HS-27A (cell line): ENCODE measurements at regions not wholly inside any gene's neighbourhood (a gene's known extent, or its start where the extent isn't known, plus 50 kb on each side); places are given as distances from the start of the nearest gene placed in this dataset.

Source experiments
- DNase-seq: peaks from one replicate; pipeline ENCODE4 v3.0.0-alpha.2; 2012; ENCODE audit warnings: low read depth, missing footprints

DNA sequence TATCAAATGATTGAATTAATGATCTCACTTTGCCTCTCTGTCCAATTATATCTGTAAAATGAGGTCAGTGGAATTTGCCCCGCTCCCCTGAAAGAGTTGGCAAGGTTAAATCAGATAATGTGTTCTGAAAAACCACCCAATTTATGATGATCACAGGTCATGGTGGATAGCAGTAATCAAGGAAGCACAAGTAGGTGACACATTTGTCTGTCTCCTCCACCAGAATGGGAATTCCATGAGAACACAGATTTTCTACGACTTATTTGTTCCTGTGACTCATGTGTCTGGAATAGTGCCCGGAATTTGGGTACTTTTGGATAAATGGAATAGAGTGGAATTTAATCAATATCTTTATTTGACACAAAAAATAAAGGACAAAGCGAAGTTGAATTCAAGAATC is 220.9 kb upstream of the SUCLG2 start:
- DNase-seq, result peak; percentile 71

DNA sequence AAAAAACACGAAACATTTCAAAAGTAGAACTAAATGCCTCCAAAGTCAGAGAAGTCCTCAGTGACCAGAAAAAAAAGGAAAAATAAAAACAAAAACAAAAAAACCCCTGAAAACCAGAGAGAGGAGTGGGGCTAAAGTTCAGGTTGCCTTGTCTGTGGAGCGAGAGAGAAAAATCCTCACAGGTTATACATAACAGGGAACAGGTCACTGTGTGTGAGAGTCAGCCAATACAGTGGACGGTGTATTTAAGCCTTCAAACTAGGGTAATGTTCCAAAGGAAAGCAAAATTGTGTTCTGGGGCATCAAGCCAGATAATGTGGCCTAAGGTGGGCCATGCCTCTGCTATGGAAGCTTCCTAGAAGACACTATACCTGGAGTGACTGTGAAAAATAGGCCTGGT is 216.1 kb upstream of the SUCLG2 start:
- no peak for DNase-seq

DNA sequence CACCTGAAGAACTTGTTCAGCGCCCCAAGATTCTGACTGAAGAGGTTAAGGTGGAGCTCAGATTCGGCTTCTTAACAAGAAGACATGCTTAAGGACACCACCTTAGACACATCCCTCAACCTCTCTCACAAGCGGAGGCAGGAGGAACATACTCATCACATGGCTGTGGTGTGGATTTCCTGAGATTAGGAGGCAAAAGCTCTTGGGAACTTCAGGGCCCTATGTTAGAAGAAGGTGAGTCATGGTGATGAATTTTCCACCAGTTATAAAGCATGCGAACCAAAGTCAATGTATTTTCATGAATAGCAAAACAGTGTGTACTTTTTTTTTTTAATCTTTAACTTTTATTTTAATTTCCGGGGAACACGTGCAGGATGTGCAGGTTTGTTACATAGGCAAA is 212.2 kb upstream of the SUCLG2 start:
- DNase-seq, result no peak

DNA sequence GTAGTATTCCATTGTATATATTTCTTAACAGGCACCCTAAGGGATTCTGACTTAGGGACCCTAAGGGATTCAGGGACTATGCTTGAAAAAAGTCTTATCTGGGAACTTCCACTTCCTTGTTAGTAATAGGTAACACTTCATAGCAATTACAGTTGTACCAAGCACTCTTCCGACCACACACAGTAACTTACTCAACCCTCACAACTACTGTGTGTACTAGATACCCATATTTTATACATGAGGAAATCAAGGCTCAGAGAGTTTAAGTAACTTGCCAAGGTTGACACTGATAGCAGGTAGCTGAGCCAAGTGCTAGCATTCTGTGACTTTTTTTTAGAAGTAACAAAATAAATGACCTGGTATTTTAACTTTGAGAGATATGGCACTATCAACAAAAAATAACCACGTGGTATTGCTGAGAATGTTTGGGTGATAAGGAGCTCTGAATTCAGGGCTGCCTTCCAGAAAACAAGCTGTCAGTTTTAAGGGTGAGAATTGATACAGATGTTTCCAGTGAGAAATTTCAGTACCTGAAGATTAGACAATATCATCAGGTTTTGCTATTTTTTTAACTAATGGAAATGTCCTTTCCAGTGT is 210.3 kb upstream of the SUCLG2 start:
- DNase-seq, result no peak

DNA sequence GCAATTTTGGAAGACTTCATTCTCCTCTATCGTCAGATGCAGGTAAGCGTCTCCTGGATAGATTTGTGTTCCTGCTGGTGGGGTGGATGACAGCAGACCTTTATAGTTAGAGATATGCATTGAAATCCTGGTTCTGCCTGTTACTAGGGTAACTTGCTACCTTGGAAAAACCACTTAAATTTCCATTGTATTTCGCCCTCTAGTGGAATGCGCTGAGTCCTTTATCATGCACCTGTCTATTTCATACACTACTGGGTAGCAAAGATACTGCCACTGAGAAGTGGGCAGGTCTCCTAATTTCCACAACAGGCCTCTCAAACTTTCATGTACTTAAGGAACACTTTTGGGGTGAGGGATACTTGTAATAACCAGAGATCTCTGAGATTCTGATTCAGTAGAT is 209.5 kb upstream of the SUCLG2 start:
- DNase-seq, result no peak

DNA sequence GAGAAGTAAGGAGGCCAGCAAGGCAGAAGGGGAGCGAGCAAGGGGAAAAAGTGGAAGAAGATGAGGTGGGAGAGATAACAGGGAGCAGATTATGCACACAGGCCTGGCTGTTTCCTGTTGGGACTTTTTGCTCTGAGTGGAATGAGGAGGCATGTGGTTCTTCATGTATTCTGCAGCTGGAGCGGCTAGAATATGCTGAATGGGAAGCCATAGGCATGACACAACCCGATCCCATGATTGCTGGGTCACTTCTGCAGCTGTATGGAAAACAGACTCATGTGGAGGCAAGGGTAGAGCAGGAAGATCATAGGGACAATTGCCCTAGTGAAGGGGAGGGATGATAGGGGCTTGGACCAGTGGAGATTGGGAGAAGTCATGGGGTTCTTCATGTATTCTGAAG is 206.0 kb upstream of the SUCLG2 start:
- DNase-seq, result no peak

DNA sequence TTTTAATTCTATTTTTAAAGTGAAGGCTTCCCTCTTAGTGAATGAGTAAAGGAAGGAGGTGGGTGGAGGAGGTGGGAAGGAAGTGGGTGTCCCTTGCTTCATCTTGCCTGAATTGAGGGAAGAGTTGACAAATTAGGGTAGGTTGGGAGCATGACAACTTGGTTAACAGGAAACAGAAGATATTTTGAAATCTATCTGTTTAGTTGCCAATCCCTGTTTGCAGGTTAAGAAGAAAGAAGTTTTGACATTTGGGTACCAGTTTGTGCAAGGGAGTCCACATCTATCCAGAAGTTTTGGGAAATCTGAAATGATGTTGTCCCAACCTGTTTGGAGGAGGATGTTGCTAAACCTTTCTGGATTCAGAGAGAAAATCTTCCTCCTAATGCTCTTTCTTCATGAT is 204.1 kb upstream of the SUCLG2 start:
- DNase-seq, result no peak

DNA sequence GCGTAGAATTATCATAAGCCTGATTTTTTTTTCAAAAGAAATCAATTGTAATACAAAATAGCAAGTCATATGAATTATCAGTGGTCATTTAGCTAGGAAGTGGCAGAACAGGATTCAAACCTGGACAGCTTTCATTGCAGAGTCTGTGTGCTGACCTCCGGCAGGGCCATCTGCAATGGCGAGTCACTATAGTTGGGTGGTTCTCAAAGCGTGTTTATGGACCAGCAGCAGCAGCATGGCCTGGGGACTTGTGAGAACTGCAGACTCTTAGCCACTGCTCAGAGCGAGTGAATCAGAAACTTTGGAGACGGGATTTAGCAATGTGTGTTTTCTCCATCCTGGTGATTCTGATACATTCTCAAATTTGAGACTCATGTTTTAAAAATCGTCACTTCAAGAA is 202.3 kb upstream of the SUCLG2 start:
- no peak for DNase-seq

DNA sequence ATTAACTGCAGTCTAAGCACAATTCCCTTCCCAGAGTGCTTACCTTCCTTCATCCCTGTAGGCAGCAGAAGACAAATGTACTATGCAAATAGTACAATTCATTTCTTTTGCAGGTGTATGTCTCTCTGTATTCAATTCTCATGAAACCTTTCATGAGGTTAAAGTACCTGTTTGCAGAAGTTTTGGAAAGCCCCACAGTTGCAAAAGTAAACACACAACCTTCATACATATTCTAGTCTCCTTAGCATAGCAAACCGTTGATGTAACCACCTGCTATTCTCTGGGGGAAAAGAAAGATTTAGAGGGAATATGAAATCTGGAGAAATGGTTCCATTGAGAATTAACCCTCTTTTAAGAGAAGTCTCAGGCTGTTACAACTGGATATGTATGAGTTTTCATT is 200.3 kb upstream of the SUCLG2 start:
- DNase-seq, result no peak

DNA sequence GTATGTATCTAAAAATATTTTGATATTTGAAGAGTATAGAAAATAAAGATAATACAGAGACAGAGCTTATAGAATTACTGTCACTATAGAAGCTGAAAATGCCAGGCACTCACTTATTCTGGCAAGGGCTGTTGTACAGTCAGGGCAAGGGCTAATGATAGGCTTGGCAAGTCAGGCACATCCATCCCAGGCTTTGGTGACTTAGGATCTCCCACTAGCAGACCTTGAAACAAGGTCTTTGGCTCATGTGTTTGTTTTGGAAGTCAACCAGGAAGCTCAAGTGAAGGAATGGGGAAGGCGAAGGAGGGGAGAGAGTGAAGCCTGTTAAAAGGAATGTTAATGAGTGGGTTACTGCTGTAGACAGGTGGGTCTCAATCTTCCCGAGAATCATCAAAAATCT is 199.1 kb upstream of the SUCLG2 start:
- no peak for DNase-seq

DNA sequence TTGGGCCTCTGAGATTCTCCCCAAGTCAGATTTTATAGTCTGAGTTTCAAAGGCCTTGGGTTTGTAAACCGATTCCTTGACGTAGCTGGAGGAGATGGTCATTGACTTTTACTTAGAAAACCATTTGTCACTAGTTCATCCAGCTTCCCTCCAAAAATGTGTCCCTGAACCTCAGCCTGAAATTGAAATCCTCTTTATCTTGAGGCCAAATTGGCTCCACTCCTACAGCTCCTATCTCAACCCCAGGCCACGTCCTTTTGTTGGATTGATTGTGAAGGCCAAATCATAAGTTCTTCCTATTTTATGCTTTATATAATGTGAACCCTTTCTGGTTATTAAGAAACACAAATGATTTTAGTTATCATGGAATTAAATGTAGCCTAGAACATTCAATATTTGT is 193.9 kb upstream of the SUCLG2 start:
- no peak for DNase-seq

DNA sequence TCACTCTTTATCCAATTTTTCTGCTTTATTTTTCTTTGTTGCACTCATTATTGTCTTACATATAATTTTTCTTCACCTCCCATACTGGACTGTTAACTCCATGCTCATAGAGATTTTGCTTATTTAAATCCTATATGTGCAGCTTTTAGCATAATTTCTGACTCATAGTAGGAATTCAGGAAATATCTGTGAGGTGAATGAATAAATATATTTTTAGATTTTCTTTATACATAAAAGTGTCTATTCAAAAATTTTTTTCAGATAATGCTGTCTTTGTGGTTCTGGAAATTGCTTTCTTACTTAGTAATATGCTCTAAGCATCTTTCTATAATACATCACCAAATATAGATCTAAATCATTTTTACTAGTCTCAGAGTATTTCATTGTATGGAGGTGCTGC is 191.8 kb upstream of the SUCLG2 start:
- DNase-seq, result no peak

DNA sequence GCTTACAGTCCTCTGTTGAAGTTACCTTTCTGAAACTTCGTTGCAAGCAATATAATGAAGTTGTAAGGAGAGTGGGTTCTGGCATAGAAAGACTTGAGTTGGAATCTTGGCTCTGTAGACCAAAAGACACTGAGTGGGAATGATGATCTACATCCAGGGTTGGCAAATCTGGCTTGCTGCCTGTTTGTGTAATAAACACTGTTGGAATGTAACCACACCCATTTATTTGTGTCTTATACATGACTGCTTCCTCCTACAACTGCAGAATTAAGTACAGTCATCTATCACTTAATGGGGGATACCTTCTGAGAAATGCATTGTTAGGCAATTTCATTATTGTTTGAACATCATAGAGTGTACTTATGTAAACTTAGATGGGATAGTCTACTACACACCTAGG is 178.4 kb upstream of the SUCLG2 start:
- no peak for DNase-seq

DNA sequence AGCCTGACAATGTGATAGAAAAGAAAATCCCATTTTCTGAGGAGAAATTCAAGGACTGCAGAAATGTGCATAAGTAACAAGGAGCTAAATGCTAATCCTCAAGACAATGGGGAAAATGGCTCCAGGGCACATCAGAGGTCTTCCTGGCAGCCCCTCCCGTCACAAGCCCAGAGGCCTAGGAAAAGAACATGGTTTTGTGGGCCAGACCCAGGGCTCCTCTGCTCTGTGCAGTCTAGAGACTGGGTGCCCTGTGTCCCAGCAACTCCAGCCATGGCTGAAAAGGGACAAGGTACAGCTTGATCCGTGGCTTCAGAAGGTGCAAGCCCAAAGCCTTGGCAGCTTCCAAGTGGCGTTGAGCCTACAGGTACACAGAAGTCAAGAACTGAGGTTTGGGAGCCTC is 176.8 kb upstream of the SUCLG2 start:
- no peak for DNase-seq

DNA sequence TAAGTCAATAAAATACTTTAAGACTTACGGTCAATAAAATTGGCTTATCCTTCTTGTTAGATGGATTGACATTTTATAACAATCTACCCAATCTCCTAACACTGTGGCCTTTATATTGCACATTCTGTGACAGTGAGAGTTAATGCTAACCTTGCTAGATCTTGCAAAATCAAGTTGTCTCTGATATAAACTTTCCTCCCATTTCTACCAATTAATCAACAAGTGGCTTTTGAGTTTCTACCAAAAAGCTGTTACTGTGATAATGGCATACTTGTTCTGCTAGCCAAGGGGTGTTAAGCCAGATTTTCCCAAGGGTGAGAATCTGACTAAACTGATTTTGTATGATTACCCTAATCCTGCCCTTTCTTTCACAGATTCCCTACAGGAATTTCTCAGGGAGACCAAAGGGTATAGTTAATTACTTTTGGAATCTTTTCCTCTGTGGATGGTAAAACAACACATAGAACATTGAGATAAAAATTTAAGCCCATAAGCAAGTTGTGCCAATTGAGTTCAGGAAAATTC is 174.1 kb upstream of the SUCLG2 start:
- DNase-seq, result no peak

DNA sequence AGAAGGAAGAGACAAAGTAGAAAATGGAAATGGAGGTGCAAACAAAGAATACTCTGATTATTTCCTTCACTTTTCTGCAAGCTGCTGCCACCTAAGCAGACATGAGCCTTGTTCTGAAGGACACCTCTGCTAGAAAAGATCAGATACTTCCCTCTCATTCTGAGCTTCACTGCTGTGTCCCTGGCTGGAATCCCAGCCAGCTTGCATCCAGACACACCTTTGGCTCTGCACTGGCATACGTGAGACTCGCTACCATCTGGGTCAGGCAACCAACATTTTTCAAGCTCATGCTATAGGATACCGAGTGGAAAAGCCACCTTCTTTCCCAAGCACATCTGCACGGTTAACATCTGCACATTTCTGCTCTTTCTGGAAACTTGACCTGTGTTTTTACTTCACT is 166.7 kb upstream of the SUCLG2 start:
- no peak for DNase-seq

DNA sequence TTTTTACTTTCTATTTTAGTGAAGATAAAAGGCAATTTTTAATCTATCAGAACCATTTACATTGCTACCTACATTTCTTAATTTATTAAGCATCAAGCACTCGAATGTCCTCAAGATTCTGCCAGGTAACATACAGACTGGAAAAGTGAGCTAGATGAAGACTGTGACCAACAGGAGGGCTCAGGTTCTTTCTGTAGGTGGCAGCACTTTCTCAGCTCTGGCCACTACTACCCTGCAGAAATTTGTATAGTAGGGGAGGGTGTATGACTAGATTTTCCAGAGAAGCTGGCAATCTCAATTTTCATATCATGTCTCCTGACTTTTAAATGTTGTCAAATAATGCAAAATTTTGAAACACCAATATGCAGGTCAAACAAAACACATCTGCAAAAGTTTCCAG is 165.0 kb upstream of the SUCLG2 start:
- no peak for DNase-seq

DNA sequence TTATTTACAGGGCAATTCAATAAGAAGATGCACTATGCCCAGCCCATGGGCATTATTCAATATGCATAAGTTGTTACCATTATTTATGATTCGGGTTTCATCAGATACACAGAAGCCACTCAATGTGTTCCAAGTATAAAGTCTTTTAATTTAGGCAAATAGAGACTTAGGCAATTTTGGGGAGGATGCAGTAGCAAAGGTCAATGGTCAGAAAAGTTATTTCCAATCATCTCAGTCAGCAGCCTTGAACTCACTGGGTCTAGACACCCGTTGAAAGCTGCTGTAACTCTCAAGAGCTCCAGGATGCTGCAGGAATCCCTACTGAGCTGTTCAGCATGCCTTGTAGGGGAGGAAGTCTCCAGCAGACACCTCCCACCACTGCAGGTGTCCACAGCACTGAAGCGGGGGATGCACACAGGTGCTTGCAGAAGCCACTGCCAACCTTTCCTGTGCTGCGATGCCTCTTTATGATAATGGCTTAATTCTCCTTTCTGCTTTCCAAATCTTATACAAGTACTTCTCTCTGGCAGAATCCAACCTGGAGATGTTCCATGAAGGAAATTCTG is 155.0 kb upstream of the SUCLG2 start:
- DNase-seq, result no peak

DNA sequence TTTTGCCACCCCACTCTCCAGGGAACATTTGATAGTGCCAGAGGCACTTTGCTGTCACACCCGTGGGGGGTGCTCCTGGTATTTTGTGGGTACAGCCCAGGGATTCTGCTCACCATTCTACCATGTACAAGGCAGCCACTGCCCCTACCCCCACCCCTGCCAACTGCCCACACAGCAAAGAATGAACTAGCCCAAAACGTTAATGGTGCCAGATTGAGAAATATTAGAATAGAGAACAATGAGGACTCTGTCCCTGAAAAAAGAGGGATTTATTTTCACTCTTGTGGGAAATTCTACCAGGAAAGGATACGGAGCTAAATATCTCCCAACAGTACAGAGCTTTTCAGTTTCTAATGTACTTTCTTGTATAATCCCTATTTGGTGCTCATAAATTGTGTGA is 154.5 kb upstream of the SUCLG2 start:
- DNase-seq, result no peak

DNA sequence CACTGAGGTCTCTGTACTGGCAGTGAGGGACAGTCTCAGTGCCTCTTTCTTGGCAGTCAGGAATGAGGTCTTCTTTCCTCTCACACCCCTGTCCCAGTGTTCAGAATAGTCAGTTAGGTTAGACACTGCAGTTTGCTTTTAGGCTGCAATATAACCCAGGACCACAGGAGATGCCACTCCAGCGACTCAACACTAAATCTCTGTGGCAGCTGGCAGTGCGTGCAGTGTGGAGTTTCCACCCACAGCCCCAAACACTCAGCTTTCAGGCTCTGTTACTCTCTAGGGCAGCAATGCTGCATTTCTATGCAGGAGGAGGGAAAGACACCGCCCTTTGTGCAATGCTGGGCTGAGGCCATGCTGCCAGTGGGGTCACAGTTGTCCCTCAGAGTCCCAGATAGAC is 150.2 kb upstream of the SUCLG2 start:
- no peak for DNase-seq

DNA sequence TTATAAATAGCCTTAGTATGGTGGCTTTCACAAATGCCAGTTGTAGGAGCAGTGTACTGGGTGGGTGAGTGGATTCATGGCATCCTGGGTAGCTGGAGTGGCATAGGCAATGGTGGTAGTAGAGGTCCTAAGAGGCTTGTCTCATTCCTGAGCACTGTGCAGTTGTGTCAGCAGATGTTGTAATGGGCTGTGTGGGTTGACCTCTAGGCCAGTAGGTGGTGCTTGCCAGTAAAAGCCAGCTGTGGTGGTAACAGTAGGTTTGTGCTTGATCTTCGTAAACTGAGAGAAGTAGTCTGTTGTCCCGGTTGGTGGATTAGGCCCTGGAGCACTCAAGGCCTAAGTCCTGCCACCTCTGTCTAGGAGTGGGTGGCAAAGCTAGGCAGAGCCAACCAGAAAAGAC is 149.7 kb upstream of the SUCLG2 start:
- no peak for DNase-seq

DNA sequence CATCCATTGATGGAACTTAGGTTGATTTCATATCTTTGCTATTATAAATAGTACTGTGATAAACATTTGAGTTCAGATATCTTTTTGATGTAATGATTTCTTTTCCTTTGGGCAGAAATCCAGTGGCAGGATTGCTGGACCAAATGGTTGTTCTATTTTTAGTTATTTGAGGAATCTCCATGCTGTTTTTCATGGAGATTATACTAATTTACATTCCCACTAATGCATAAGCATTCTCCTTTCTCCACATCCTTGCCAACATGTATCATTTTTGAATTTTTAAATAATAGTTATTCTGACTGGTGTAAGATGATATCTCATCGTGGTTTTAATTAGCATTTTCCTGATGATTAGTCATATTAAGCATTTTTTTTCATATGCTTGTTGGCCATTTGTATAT is 144.0 kb upstream of the SUCLG2 start:
- no peak for DNase-seq

DNA sequence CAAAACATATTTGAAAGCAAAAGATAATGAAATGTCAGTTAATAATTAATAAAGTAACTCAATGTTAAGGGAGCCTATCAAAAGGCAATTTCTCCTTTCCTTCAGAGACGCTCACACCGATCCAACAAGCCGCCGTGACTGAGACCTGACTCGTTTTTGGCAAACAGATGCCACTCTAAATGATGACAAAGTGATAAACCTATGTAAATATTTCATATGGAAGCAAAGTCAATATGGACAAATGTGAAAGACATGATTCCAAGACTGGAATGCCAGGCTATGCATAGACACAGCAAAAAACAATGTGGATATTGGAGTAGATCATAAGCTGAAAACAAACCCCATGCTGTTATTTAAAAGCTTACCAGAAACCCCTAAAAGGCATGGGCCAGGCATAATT is 137.2 kb upstream of the SUCLG2 start:
- no peak for DNase-seq

DNA sequence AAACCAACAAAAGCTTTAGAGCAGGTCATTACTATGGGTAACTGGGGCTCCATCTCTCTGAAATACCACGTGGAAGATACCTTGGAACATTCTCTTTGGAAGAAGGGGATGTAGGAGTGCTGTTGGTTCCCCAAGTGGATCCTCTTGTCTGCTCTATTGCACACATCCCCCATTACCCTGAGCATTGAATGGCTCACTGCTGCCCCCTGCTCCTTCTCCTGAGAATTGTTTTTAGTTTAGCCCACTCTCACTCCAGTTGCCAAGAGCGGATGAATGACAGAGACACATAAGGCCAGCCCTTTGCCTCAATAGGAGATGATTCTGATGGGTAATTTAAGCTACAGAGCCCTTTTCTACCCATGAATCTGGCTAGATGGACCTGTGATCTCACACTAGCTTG is 135.6 kb upstream of the SUCLG2 start:
- DNase-seq, result peak; percentile 46
